Breast epithelium (tissue), 4 donors: ENCODE measurements at regions not wholly inside any gene's neighbourhood (a gene's known extent, or its start where the extent isn't known, plus 50 kb on each side); places are given as distances from the start of the nearest gene placed in this dataset.

Source experiments
- DNase-seq, 2 donors: peaks; one replicate each; pipeline ENCODE4 v3.0.0-alpha.2; 2019; ENCODE audit warnings: low spot score in 2 of 2
- H3K27ac ChIP-seq, 2 donors: fragments of 200-600 bp; sonication (generic) in 1 of 2; one replicate each; pipeline ENCODE4 v1.5.1; 2016 to 2019; ENCODE audit warnings: mild to moderate bottlenecking in 1 of 2
- H3K27me3 ChIP-seq, 2 donors: fragments of 200-600 bp; sonication (generic) in 1 of 2; one replicate each; pipeline versions ENCODE4 v1.5.1 to v1.6.0; 2017 to 2019; ENCODE audit warnings: control low read depth in 1 of 2, mild to moderate bottlenecking in 1 of 2
- H3K36me3 ChIP-seq: fragments of 200-600 bp; one replicate; pipeline ENCODE4 v1.5.1; 2019
- H3K4me1 ChIP-seq, 2 donors: fragments of 200-600 bp; sonication (generic); one replicate each; pipeline ENCODE4 v1.5.1; 2016 to 2019; ENCODE audit warnings: control low read depth in 1 of 2
- H3K4me3 ChIP-seq, 3 donors: fragments of 200-600 bp; sonication (generic); 1 replicate in 2 of 3; 2 replicates in 1 of 3; pipeline ENCODE4 v1.5.1; 2016 to 2019; ENCODE audit warnings: mild to moderate bottlenecking in 3 of 3, moderate library complexity in 2 of 3
- H3K9me3 ChIP-seq, 2 donors: fragments of 200-600 bp; sonication (generic) in 1 of 2; one replicate each; pipeline ENCODE4 v1.5.1; 2016 to 2019; ENCODE audit warnings: control low read depth in 1 of 2
- CTCF ChIP-seq, 3 donors: fragments of 450-650 bp; IDR thresholded peaks; one replicate each; pipeline ENCODE4 v1.5.1; 2016 to 2017; ENCODE audit warnings: antibody characterized with exemption in 3 of 3, mild to moderate bottlenecking in 3 of 3, moderate library complexity in 3 of 3
- POLR2A ChIP-seq: fragments of 450-650 bp; IDR thresholded peaks from one replicate; pipeline ENCODE4 v1.6.1; 2016; ENCODE audit warnings: antibody characterized with exemption, mild to moderate bottlenecking, moderate library complexity
- POLR2AphosphoS5 ChIP-seq, 3 donors: sonication (generic); formaldehyde crosslinking; IDR thresholded peaks; one replicate each; pipeline ENCODE4 v1.6.1; 2017; ENCODE audit warnings: antibody characterized with exemption in 3 of 3
- intact Hi-C: fragments of 100-400 bp; cut with DNase I; formaldehyde crosslinking; loops from one replicate; pipeline ENCODE4 v1.15.1; 2023; ENCODE audit warnings: low total_unique reads

GRCh38 chr10:33680036-33680435 lies 345.6 kb upstream of the NRP1 start:
- DNase-seq, result no peak
- TF ChIP-seq POLR2AphosphoS5 (IDR thresholded peaks at IDR 0.05) (no peak), CTCF (IDR thresholded peaks at IDR 0.05) (no peak), POLR2A (no peak)
- no peaks in the 10 kb centered on the region for H3K9me3 ChIP-seq
- no peaks in the 10 kb centered on the region for H3K27me3 ChIP-seq
- intact Hi-C loops, result loop anchor here (10.0 kb wide), 1 partner anchor 245 kb away; no protein-coding TSS in a partner anchor
- no peaks in the 10 kb centered on the region for H3K36me3 ChIP-seq
- no peaks in the 10 kb centered on the region for H3K4me1 ChIP-seq
- H3K4me3 ChIP-seq, result no peak overlapping the region
- H3K27ac ChIP-seq, result no peak overlapping the region

GRCh38 chr10:33676606-33677339 lies 342.3 kb upstream of the NRP1 start:
- no peaks in the 10 kb centered on the region for H3K4me1 ChIP-seq
- H3K9me3 ChIP-seq, result no peaks in the 10 kb centered on the region
- intact Hi-C loops, result no loop called here
- no peak overlapping the region for H3K4me3 ChIP-seq
- no peak for TF ChIP-seq POLR2AphosphoS5 (IDR thresholded peaks at IDR 0.05)
- TF ChIP-seq POLR2A, result no peak
- TF ChIP-seq CTCF (IDR thresholded peaks at IDR 0.05), result no peak
- DNase-seq, result no peak
- no peaks in the 10 kb centered on the region for H3K27me3 ChIP-seq
- no peak overlapping the region for H3K27ac ChIP-seq
- no peaks in the 10 kb centered on the region for H3K36me3 ChIP-seq

GRCh38 chr10:33674986-33675599 lies 340.6 kb upstream of the NRP1 start:
- H3K9me3 ChIP-seq, result no peaks in the 10 kb centered on the region
- peak overlapping the region; percentile 9 to 39 (median 25) for H3K4me3 ChIP-seq
- no peaks in the 10 kb centered on the region for H3K4me1 ChIP-seq
- TF ChIP-seq CTCF (IDR thresholded peaks at IDR 0.05) (no peak), POLR2AphosphoS5 (IDR thresholded peaks at IDR 0.05) (no peak), POLR2A (no peak)
- no peak for DNase-seq
- H3K27ac ChIP-seq, result peak overlapping the region; percentile 55
- no peaks in the 10 kb centered on the region for H3K36me3 ChIP-seq
- no peaks in the 10 kb centered on the region for H3K27me3 ChIP-seq
- intact Hi-C loops, result no loop called here

- Histone ChIP-seq H3K4me1 (no peaks in the 10 kb centered on the region), H3K27me3 (no peaks in the 10 kb centered on the region), H3K27ac (no peak overlapping the region), H3K36me3 (no peaks in the 10 kb centered on the region), H3K9me3 (no peaks in the 10 kb centered on the region), H3K4me3 (no peak overlapping the region)
- no peak for DNase-seq
- TF ChIP-seq CTCF (IDR thresholded peaks at IDR 0.05) (no peak), POLR2AphosphoS5 (IDR thresholded peaks at IDR 0.05) (no peak), POLR2A (no peak)
- intact Hi-C loops, result no loop called here
Measured at GRCh38 chr10:33674491-33674890, 340.0 kb upstream of the NRP1 start.

GRCh38 chr10:33673839-33674415 lies 339.5 kb upstream of the NRP1 start:
- intact Hi-C loops, result no loop called here
- DNase-seq, result no peak
- Histone ChIP-seq H3K27me3 (no peaks in the 10 kb centered on the region), H3K4me3 (no peak overlapping the region), H3K36me3 (no peaks in the 10 kb centered on the region), H3K9me3 (no peaks in the 10 kb centered on the region), H3K4me1 (no peaks in the 10 kb centered on the region), H3K27ac (no peak overlapping the region)
- TF ChIP-seq CTCF (IDR thresholded peaks at IDR 0.05) (no peak), POLR2AphosphoS5 (IDR thresholded peaks at IDR 0.05) (no peak), POLR2A (no peak)
